Neural cell (in vitro differentiated cells): ENCODE measurements at regions not wholly inside any gene's neighbourhood (a gene's known extent, or its start where the extent isn't known, plus 50 kb on each side); places are given as distances from the start of the nearest gene placed in this dataset.

Experiments
- H2AFZ ChIP-seq: fragments of 200-600, 300-800 bp; sonication (generic), shearing (Covaris generic); 2 replicates; pipeline ENCODE4 v1.6.0; 2014; ENCODE audit warnings: low read depth, mild to moderate bottlenecking, antibody characterized with exemption, low read length, moderate library complexity
- H3F3A ChIP-seq: fragments of 200-600 bp; shearing (Covaris generic); 2 replicates; pipeline ENCODE4 v1.6.1; 2016; ENCODE audit warnings: mild to moderate bottlenecking, moderate library complexity, mixed read lengths, antibody characterized with exemption, low read length; ENCODE audit not compliant: insufficient read depth, poor library complexity, severe bottlenecking
- H3K27ac ChIP-seq: fragments of 200-600, 300-800 bp; sonication (generic), shearing (Covaris generic); 2 replicates; pipeline ENCODE4 v1.5.1; 2014; ENCODE audit warnings: mild to moderate bottlenecking, low read length, moderate library complexity
- H3K27me3 ChIP-seq: fragments of 300-800, 200-600 bp; sonication (generic), shearing (Covaris generic); 2 replicates; pipeline ENCODE4 v1.6.0; 2014; ENCODE audit warnings: mild to moderate bottlenecking, low read depth, low read length, moderate library complexity; ENCODE audit not compliant: insufficient read depth
- H3K36me3 ChIP-seq: fragments of 300-800, 200-600 bp; sonication (generic), shearing (Covaris generic); 2 replicates; pipeline ENCODE4 v1.5.1; 2014; ENCODE audit warnings: mild to moderate bottlenecking, antibody characterized with exemption, low read length, moderate library complexity; ENCODE audit not compliant: insufficient read depth
- H3K4me2 ChIP-seq: fragments of 300-800, 200-600 bp; sonication (generic), shearing (Covaris generic); 2 replicates; pipeline ENCODE4 v1.6.0; 2014; ENCODE audit warnings: mild to moderate bottlenecking, low read length
- H3K4me3 ChIP-seq: fragments of 300-800, 200-600 bp; sonication (generic), shearing (Covaris generic); 2 replicates; pipeline ENCODE4 v1.5.1; 2014; ENCODE audit warnings: mild to moderate bottlenecking, low read length, moderate library complexity
- H3K79me2 ChIP-seq: fragments of 200-600 bp; shearing (Covaris generic); replicated peaks from 2 replicates; pipeline ENCODE4 v1.6.0; 2014; ENCODE audit warnings: mild to moderate bottlenecking, low read length, moderate library complexity; ENCODE audit not compliant: insufficient read depth
- H3K9ac ChIP-seq: fragments of 300-800, 200-600 bp; sonication (generic), shearing (Covaris generic); 2 replicates; pipeline ENCODE4 v1.6.1; 2016; ENCODE audit warnings: mild to moderate bottlenecking, low read length, mixed read lengths
- H3K9me2 ChIP-seq: fragments of 200-600 bp; shearing (Covaris generic); 2 replicates; pipeline ENCODE4 v1.6.1; 2016; ENCODE audit warnings: mild to moderate bottlenecking, low read length, mixed read lengths; ENCODE audit not compliant: insufficient read depth
- H3K9me3 ChIP-seq: fragments of 200-600, 300-800 bp; sonication (generic), shearing (Covaris generic); 2 replicates; pipeline ENCODE4 v1.6.1; 2016; ENCODE audit warnings: mild to moderate bottlenecking, mixed run types, low read length, moderate library complexity, mixed read lengths
- H4K20me1 ChIP-seq: fragments of 200-600 bp; shearing (Covaris generic); 2 replicates; pipeline ENCODE4 v1.6.1; 2016; ENCODE audit warnings: mild to moderate bottlenecking, mixed run types; ENCODE audit not compliant: insufficient read depth
- EP300 ChIP-seq: fragments of 450-650 bp; conservative IDR thresholded peaks from 2 replicates; pipeline ENCODE4 v1.6.1; 2014; ENCODE audit warnings: antibody characterized with exemption, mild to moderate bottlenecking, moderate library complexity; ENCODE audit not compliant: poor library complexity, severe bottlenecking
- EZH2 ChIP-seq: fragments of 200-600, 300-800 bp; shearing (Covaris generic), sonication (generic); IDR thresholded peaks from 2 replicates; pipeline ENCODE4 v1.6.1; 2014; ENCODE audit warnings: antibody characterized with exemption, low read length, borderline replicate concordance, mild to moderate bottlenecking; ENCODE audit not compliant: insufficient read depth, poor library complexity, severe bottlenecking
- MXI1 ChIP-seq: fragments of 450-650 bp; conservative IDR thresholded peaks from 2 replicates; pipeline ENCODE4 v1.6.1; 2014; ENCODE audit warnings: antibody characterized with exemption, mild to moderate bottlenecking; ENCODE audit not compliant: poor library complexity, severe bottlenecking
- POLR2AphosphoS5 ChIP-seq: IDR thresholded peaks from 2 replicates; pipeline ENCODE4 v1.6.1; 2012
- RAD21 ChIP-seq: fragments of 450-650 bp; conservative IDR thresholded peaks from 2 replicates; pipeline ENCODE4 v1.6.1; 2014; ENCODE audit warnings: antibody characterized with exemption, mild to moderate bottlenecking, moderate library complexity
- SMC3 ChIP-seq: fragments of 450-650 bp; conservative IDR thresholded peaks from 2 replicates; pipeline ENCODE4 v1.6.1; 2014; ENCODE audit warnings: antibody characterized with exemption, mild to moderate bottlenecking, moderate library complexity; ENCODE audit not compliant: poor library complexity
- TAF1 ChIP-seq: IDR thresholded peaks from 2 replicates; pipeline ENCODE4 v1.6.1; 2012; ENCODE audit warnings: low read depth
- TF ChIP-seq, protein P1 (sequence below): IDR thresholded peaks from 2 replicates; pipeline ENCODE4 v1.6.1; 2012; ENCODE audit warnings: borderline replicate concordance
- TF ChIP-seq, protein P2 (sequence below): fragments of 450-650 bp; IDR thresholded peaks from 2 replicates; pipeline ENCODE4 v1.5.1; 2014; ENCODE audit warnings: antibody characterized with exemption, mild to moderate bottlenecking, moderate library complexity; ENCODE audit not compliant: poor library complexity, severe bottlenecking

DNA sequence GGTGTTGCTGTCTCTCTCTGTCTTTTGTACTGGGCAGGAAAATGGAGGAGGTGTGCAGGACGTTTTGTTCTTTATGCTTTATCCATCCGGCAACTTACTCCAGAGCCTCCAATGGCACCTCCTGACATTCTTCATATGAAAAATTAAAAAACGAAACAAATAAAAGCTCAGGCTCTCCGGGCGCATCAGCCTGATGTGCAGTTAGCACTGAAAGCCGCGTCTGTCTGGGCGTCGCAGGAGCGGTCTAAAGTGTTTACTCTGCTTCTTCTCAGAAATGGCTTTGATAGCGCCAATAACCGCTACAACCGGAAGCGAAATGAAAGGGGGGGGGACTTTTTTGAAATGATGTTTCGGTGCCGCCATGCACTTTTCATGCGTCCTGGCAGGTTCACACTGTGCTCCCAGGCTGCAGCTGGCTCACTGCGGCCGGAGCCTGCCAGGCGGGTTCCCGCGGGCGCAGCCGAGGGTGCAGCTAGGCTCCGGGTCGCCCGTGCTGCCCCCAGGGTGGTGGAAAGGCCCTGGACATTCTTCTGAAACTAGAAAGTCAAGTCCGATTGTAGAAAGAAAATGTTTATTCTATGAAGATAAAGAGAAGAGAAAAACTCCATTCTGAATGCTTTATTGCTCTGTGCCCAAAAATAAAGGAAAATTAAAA is 407.7 kb upstream of the IRX1 start:
- H3F3A ChIP-seq = no peaks in the 10 kb centered on the region
- no peaks in the 10 kb centered on the region for H3K9me2 ChIP-seq
- no peaks in the 10 kb centered on the region for H3K9me3 ChIP-seq
- H3K9ac ChIP-seq = no peak overlapping the region
- H3K4me2 ChIP-seq = no peak overlapping the region
- H3K79me2 ChIP-seq = no peaks in the 10 kb centered on the region
- no peak overlapping the region for H3K4me3 ChIP-seq
- no peak overlapping the region for H2AFZ ChIP-seq
- no peaks in the 10 kb centered on the region for H4K20me1 ChIP-seq
- no peak overlapping the region for H3K27ac ChIP-seq
- peaks cover 24% of the 10 kb centered on the region for H3K27me3 ChIP-seq
- H3K36me3 ChIP-seq = no peaks in the 10 kb centered on the region
- TF ChIP-seq TAF1 (no peak), RAD21 (no peak), SMC3 (no peak), EP300 (no peak), MXI1 (no peak), EZH2 (no peak), POLR2AphosphoS5 (no peak)
- TF ChIP-seq, protein P1, sequence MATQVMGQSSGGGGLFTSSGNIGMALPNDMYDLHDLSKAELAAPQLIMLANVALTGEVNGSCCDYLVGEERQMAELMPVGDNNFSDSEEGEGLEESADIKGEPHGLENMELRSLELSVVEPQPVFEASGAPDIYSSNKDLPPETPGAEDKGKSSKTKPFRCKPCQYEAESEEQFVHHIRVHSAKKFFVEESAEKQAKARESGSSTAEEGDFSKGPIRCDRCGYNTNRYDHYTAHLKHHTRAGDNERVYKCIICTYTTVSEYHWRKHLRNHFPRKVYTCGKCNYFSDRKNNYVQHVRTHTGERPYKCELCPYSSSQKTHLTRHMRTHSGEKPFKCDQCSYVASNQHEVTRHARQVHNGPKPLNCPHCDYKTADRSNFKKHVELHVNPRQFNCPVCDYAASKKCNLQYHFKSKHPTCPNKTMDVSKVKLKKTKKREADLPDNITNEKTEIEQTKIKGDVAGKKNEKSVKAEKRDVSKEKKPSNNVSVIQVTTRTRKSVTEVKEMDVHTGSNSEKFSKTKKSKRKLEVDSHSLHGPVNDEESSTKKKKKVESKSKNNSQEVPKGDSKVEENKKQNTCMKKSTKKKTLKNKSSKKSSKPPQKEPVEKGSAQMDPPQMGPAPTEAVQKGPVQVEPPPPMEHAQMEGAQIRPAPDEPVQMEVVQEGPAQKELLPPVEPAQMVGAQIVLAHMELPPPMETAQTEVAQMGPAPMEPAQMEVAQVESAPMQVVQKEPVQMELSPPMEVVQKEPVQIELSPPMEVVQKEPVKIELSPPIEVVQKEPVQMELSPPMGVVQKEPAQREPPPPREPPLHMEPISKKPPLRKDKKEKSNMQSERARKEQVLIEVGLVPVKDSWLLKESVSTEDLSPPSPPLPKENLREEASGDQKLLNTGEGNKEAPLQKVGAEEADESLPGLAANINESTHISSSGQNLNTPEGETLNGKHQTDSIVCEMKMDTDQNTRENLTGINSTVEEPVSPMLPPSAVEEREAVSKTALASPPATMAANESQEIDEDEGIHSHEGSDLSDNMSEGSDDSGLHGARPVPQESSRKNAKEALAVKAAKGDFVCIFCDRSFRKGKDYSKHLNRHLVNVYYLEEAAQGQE = no peak
- TF ChIP-seq, protein P2, sequence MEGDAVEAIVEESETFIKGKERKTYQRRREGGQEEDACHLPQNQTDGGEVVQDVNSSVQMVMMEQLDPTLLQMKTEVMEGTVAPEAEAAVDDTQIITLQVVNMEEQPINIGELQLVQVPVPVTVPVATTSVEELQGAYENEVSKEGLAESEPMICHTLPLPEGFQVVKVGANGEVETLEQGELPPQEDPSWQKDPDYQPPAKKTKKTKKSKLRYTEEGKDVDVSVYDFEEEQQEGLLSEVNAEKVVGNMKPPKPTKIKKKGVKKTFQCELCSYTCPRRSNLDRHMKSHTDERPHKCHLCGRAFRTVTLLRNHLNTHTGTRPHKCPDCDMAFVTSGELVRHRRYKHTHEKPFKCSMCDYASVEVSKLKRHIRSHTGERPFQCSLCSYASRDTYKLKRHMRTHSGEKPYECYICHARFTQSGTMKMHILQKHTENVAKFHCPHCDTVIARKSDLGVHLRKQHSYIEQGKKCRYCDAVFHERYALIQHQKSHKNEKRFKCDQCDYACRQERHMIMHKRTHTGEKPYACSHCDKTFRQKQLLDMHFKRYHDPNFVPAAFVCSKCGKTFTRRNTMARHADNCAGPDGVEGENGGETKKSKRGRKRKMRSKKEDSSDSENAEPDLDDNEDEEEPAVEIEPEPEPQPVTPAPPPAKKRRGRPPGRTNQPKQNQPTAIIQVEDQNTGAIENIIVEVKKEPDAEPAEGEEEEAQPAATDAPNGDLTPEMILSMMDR = no peak

DNA sequence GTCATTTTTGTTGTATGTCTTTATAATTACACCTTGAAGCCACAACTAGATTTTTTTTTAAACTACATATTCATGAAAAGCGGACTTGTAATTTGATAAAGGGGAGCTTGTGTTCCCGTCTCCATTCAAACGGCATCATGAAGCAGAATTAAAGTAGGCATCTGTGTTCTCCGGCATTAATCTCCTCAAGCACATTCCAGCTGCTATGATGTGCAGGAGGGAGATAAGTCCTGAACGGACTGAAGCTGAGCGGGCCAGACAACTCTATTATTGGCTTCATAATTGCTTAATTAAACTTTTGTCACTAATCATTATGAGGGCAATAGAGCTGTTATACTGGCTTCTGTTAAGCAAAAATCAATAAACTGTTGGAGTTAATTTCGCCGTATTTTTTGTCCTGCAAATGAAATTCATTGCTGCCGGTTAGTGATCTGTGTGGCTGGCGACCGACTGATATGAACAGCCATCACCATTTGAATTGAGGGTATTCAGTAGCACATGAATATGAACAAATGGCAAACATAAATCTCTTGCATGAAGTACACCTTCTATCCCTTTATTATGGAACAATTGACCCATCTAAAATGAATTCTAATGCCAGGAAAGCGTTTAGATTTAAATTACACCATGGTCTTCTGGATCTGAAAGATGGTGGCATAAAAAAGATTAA is 408.8 kb upstream of the IRX1 start:
- Histone ChIP-seq H3F3A (no peaks in the 10 kb centered on the region), H3K79me2 (no peaks in the 10 kb centered on the region), H3K27ac (no peak overlapping the region), H4K20me1 (no peaks in the 10 kb centered on the region), H3K9me3 (no peaks in the 10 kb centered on the region), H3K4me2 (no peak overlapping the region), H3K9me2 (no peaks in the 10 kb centered on the region), H3K27me3 (peaks cover 16% of the 10 kb centered on the region), H3K4me3 (no peak overlapping the region), H3K36me3 (no peaks in the 10 kb centered on the region), H3K9ac (no peak overlapping the region), H2AFZ (no peak overlapping the region)
- no peak for TF ChIP-seq SMC3
- TF ChIP-seq EP300 = no peak
